Esophagus (tissue), 2 donors: ENCODE measurements at regions not wholly inside any gene's neighbourhood (a gene's known extent, or its start where the extent isn't known, plus 50 kb on each side); places are given as distances from the start of the nearest gene placed in this dataset.

Experiments used
- H3K27ac ChIP-seq, 2 donors: one replicate each; pipeline ENCODE4 v1.5.1; 2013; ENCODE audit warnings: low read depth in 2 of 2, mild to moderate bottlenecking in 2 of 2, inconsistent platforms in 1 of 2, low read length in 1 of 2, moderate library complexity in 1 of 2
- H3K27me3 ChIP-seq, 2 donors: one replicate each; pipeline ENCODE4 v1.6.1; 2013; ENCODE audit warnings: low read length in 2 of 2, control low read depth in 1 of 2, mild to moderate bottlenecking in 1 of 2; ENCODE audit not compliant: insufficient read depth in 2 of 2, control insufficient read depth in 1 of 2
- H3K36me3 ChIP-seq, 2 donors: one replicate each; pipeline ENCODE4 v1.6.1; 2013; ENCODE audit warnings: low read length in 1 of 2; ENCODE audit not compliant: control insufficient read depth in 2 of 2, insufficient read depth in 2 of 2
- H3K4me1 ChIP-seq, 2 donors: one replicate each; pipeline ENCODE4 v1.6.1; 2013; ENCODE audit warnings: low read length in 1 of 2; ENCODE audit not compliant: control insufficient read depth in 2 of 2, insufficient read depth in 2 of 2
- H3K4me3 ChIP-seq, 2 donors: one replicate each; pipeline ENCODE4 v1.5.1; 2013; ENCODE audit warnings: low read length in 2 of 2, mild to moderate bottlenecking in 2 of 2, low read depth in 1 of 2, moderate library complexity in 1 of 2
- H3K9me3 ChIP-seq, 2 donors: one replicate each; pipeline ENCODE4 v1.6.1; 2013; ENCODE audit warnings: mild to moderate bottlenecking in 2 of 2, low read depth in 1 of 2, low read length in 1 of 2, moderate library complexity in 1 of 2; ENCODE audit not compliant: control insufficient read depth in 2 of 2, insufficient read depth in 1 of 2
- WGBS, 2 donors: extraction: QIAGEN DNeasy Blood & Tissue Kit; methylation state at CpG; one replicate each; pipeline ENCODE4 v1.1.7; 2013; 5-methylcytosine and 5-hydroxymethylcytosine counted together
- donor health status: healthy with polysubstance abuse.
- donor health status: Bipolar disorder and iron deficiency.

- WGBS, 2 donors = 74 to 85% methylated on average over 2 of the region's 2 CpGs
- H3K27ac ChIP-seq = no peak overlapping the region
- no peaks in the 10 kb centered on the region for H3K27me3 ChIP-seq
- H3K9me3 ChIP-seq = no peaks in the 10 kb centered on the region
- H3K4me3 ChIP-seq = no peak overlapping the region
- no peaks in the 10 kb centered on the region for H3K36me3 ChIP-seq
- no peaks in the 10 kb centered on the region for H3K4me1 ChIP-seq
Observed at GRCh38 chr7:114242992-114243507, 171.6 kb upstream of the FOXP2 start.

DNA sequence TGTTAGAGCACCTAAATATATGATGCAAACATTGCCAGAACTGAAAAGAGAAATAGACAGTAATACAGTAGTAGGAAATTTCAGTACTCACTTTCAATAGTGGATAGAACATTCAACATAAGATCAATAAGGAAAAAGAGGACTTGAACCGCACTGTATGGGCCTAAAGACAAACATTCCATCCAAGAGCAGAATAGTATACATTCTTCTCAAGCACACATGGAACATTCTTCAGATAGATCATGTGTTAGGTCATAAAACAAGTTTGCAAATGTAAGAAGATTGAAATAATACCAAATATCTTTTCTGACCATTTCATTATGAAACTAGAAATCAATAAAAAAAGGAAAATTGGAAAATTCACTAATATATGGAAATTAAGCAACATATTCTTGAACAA is 185.4 kb upstream of the FOXP2 start:
- H3K4me1 ChIP-seq = no peaks in the 10 kb centered on the region
- H3K27ac ChIP-seq = no peak overlapping the region
- no peaks in the 10 kb centered on the region for H3K27me3 ChIP-seq
- no peaks in the 10 kb centered on the region for H3K9me3 ChIP-seq
- WGBS, 2 donors = 82 to 93% methylated on average over 1 of the region's 1 CpG
- H3K4me3 ChIP-seq = no peak overlapping the region
- no peaks in the 10 kb centered on the region for H3K36me3 ChIP-seq

GRCh38 chr7:114225784-114226183 is 188.8 kb upstream of the FOXP2 start:
- Histone ChIP-seq H3K27ac (no peak overlapping the region), H3K9me3 (no peaks in the 10 kb centered on the region), H3K4me1 (no peaks in the 10 kb centered on the region), H3K4me3 (no peak overlapping the region), H3K36me3 (no peaks in the 10 kb centered on the region), H3K27me3 (no peaks in the 10 kb centered on the region)

GRCh38 chr7:114218283-114218682 is 196.3 kb upstream of the FOXP2 start:
- WGBS, 2 donors = 49 to 77% methylated on average over 1 of the region's 1 CpG

DNA sequence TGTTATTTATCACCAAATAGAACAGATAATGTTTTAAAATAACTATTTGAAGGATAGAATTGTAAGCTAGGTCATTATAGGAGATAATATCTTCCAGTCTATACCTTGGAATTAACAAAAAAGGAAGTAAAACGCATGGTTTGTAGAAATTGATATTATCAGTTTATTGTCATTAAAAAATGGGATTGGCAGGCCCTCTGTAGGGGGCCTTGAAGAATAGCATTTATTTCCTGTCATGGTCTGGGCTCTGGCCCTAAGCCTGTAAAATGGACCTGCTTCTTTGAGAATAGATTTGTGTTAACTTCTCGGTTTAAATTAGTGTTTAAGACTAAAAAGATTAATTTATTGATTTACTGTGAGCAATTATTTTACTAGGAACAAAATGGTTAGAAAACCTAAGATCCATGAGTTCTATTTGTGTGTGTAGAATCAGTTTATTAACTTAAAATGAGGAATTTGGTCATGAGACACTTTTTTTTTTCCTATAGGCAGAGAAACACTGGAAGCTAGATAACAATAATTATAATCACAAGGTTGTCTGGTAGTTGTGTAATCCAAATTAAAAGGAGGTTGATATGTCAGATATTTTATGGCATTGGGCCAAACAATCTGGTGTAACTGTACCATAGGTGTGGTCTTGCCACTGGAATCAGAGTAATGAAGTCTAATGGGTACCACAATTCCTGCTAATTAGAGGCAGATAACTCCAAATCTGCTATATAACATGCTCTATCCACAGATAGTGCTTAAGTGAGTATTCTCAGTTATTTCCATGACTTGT is 197.4 kb upstream of the FOXP2 start:
- 72% methylated on average over 2 of the region's 2 CpGs for WGBS, 2 donors
- H3K9me3 ChIP-seq = no peaks in the 10 kb centered on the region
- no peak overlapping the region for H3K27ac ChIP-seq
- no peaks in the 10 kb centered on the region for H3K27me3 ChIP-seq
- H3K36me3 ChIP-seq = no peaks in the 10 kb centered on the region
- no peak overlapping the region for H3K4me3 ChIP-seq
- no peaks in the 10 kb centered on the region for H3K4me1 ChIP-seq

More at GRCh38 chr7:114218283-114218682, 196.3 kb upstream of the FOXP2 start:
- Histone ChIP-seq H3K36me3 (no peaks in the 10 kb centered on the region), H3K27ac (no peak overlapping the region), H3K9me3 (no peaks in the 10 kb centered on the region), H3K4me3 (no peak overlapping the region), H3K4me1 (no peaks in the 10 kb centered on the region), H3K27me3 (no peaks in the 10 kb centered on the region)

DNA sequence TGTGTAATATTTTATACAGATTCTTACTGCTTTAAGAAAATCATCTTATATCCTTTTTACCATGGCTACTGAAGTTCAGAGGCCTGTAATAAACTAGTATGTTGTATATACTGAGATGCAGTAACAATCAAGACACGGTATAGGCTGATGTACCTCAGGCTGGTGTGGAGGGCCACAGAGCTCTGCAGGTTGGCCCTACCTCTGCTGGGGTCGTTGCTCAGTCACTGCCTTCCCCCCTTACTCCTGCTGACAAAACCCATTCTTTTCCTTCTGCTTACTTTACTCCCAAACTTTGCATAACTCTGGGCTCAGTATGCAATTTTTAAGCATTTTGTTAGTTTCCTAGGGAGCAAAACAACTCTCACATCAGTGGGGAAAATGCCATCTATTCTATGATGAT is 200.1 kb upstream of the FOXP2 start:
- 61 to 68% methylated on average over 2 of the region's 2 CpGs for WGBS, 2 donors
- Histone ChIP-seq H3K4me3 (no peak overlapping the region), H3K27ac (no peak overlapping the region), H3K36me3 (no peaks in the 10 kb centered on the region), H3K9me3 (no peaks in the 10 kb centered on the region), H3K27me3 (no peaks in the 10 kb centered on the region), H3K4me1 (no peaks in the 10 kb centered on the region)

GRCh38 chr7:114212721-114213429 is 201.7 kb upstream of the FOXP2 start:
- Histone ChIP-seq H3K27me3 (no peaks in the 10 kb centered on the region), H3K4me1 (no peaks in the 10 kb centered on the region), H3K36me3 (no peaks in the 10 kb centered on the region), H3K4me3 (no peak overlapping the region), H3K9me3 (no peaks in the 10 kb centered on the region), H3K27ac (no peak overlapping the region)
- WGBS, 2 donors = 39 to 70% methylated on average over 1 of the region's 1 CpG

GRCh38 chr7:114209968-114210367 is 204.6 kb upstream of the FOXP2 start:
- Histone ChIP-seq H3K36me3 (no peaks in the 10 kb centered on the region), H3K4me3 (no peak overlapping the region), H3K27me3 (no peaks in the 10 kb centered on the region), H3K27ac (no peak overlapping the region), H3K9me3 (no peaks in the 10 kb centered on the region), H3K4me1 (no peaks in the 10 kb centered on the region)
- 59 to 66% methylated on average over 1 of the region's 1 CpG for WGBS, 2 donors

- no peaks in the 10 kb centered on the region for H3K9me3 ChIP-seq
- H3K4me1 ChIP-seq = no peaks in the 10 kb centered on the region
- 71 to 75% methylated on average over 1 of the region's 1 CpG for WGBS, 2 donors
- no peaks in the 10 kb centered on the region for H3K36me3 ChIP-seq
- H3K27me3 ChIP-seq = no peaks in the 10 kb centered on the region
- no peak overlapping the region for H3K4me3 ChIP-seq
- H3K27ac ChIP-seq = no peak overlapping the region
Observed at GRCh38 chr7:114206688-114207087, 207.9 kb upstream of the FOXP2 start.
